ENCODE measurements at regions not wholly inside any gene's neighbourhood (a gene's known extent, or its start where the extent isn't known, plus 50 kb on each side); places are given as distances from the start of the nearest gene placed in this dataset.

DNA sequence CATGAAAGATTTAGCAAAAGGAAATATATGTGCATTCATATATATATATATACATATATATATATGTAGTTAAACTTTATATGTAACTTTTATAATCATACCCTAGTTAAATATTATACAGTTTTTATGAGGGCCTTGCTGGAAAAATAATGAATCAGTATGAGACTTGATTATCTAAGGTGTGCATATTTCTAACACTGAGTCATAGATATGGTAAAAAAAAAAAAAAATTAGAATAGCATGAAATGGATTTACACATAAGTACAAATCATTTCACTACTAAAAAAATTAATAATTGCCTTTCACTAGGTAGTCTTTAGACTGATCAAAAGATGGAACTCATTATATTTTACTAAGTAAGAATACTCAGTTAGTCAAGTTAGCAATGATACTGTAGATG is 51.3 kb upstream of the DST start:
- Mint-ChIP-seq H3K4me3 (no peak overlapping the region), H3K27ac (no peak overlapping the region), H3K9me3 (no peaks in the 10 kb centered on the region), H3K4me1 (peaks cover 35% of the 10 kb centered on the region), H3K27me3 (ENCODE audit: insufficient read depth, low read depth, poor library complexity) (peaks cover 3% of the 10 kb centered on the region), H3K36me3 (ENCODE audit: low read depth) (peaks cover 18% of the 10 kb centered on the region)
- TF ChIP-seq CREB1 (CRISPR knock-in tag; IDR thresholded peaks at IDR 0.05; ENCODE audit: low read depth), result no peak
- no peak for TF ChIP-seq STAT1 (IDR thresholded peaks at IDR 0.05; ENCODE audit: unreplicated experiment)
- TF ChIP-seq ZNF331 (CRISPR knock-in tag; IDR thresholded peaks at IDR 0.05; ENCODE audit: low read depth), result no peak
- TF ChIP-seq NANOG (IDR thresholded peaks at IDR 0.05; ENCODE audit: borderline replicate concordance), result no peak
- no peak for TF ChIP-seq POLR2AphosphoS5 (IDR thresholded peaks at IDR 0.05; ENCODE audit: low read depth)
- TF ChIP-seq JUNB (IDR thresholded peaks at IDR 0.05; ENCODE audit: unreplicated experiment), result no peak
- TF ChIP-seq, protein P1, sequence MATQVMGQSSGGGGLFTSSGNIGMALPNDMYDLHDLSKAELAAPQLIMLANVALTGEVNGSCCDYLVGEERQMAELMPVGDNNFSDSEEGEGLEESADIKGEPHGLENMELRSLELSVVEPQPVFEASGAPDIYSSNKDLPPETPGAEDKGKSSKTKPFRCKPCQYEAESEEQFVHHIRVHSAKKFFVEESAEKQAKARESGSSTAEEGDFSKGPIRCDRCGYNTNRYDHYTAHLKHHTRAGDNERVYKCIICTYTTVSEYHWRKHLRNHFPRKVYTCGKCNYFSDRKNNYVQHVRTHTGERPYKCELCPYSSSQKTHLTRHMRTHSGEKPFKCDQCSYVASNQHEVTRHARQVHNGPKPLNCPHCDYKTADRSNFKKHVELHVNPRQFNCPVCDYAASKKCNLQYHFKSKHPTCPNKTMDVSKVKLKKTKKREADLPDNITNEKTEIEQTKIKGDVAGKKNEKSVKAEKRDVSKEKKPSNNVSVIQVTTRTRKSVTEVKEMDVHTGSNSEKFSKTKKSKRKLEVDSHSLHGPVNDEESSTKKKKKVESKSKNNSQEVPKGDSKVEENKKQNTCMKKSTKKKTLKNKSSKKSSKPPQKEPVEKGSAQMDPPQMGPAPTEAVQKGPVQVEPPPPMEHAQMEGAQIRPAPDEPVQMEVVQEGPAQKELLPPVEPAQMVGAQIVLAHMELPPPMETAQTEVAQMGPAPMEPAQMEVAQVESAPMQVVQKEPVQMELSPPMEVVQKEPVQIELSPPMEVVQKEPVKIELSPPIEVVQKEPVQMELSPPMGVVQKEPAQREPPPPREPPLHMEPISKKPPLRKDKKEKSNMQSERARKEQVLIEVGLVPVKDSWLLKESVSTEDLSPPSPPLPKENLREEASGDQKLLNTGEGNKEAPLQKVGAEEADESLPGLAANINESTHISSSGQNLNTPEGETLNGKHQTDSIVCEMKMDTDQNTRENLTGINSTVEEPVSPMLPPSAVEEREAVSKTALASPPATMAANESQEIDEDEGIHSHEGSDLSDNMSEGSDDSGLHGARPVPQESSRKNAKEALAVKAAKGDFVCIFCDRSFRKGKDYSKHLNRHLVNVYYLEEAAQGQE (IDR thresholded peaks at IDR 0.05; ENCODE audit: unreplicated experiment), result no peak
- TF ChIP-seq EZH2phosphoT487 (IDR thresholded peaks at IDR 0.05; ENCODE audit: unreplicated experiment), result no peak
- TF ChIP-seq, protein P2, sequence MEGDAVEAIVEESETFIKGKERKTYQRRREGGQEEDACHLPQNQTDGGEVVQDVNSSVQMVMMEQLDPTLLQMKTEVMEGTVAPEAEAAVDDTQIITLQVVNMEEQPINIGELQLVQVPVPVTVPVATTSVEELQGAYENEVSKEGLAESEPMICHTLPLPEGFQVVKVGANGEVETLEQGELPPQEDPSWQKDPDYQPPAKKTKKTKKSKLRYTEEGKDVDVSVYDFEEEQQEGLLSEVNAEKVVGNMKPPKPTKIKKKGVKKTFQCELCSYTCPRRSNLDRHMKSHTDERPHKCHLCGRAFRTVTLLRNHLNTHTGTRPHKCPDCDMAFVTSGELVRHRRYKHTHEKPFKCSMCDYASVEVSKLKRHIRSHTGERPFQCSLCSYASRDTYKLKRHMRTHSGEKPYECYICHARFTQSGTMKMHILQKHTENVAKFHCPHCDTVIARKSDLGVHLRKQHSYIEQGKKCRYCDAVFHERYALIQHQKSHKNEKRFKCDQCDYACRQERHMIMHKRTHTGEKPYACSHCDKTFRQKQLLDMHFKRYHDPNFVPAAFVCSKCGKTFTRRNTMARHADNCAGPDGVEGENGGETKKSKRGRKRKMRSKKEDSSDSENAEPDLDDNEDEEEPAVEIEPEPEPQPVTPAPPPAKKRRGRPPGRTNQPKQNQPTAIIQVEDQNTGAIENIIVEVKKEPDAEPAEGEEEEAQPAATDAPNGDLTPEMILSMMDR (conservative IDR thresholded peaks at IDR 0.05; ENCODE audit: low read depth in 2 of 2), result no peak
- TF ChIP-seq, protein P3, sequence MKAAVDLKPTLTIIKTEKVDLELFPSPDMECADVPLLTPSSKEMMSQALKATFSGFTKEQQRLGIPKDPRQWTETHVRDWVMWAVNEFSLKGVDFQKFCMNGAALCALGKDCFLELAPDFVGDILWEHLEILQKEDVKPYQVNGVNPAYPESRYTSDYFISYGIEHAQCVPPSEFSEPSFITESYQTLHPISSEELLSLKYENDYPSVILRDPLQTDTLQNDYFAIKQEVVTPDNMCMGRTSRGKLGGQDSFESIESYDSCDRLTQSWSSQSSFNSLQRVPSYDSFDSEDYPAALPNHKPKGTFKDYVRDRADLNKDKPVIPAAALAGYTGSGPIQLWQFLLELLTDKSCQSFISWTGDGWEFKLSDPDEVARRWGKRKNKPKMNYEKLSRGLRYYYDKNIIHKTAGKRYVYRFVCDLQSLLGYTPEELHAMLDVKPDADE (IDR thresholded peaks at IDR 0.05), result no peak
- TF ChIP-seq, protein P4, sequence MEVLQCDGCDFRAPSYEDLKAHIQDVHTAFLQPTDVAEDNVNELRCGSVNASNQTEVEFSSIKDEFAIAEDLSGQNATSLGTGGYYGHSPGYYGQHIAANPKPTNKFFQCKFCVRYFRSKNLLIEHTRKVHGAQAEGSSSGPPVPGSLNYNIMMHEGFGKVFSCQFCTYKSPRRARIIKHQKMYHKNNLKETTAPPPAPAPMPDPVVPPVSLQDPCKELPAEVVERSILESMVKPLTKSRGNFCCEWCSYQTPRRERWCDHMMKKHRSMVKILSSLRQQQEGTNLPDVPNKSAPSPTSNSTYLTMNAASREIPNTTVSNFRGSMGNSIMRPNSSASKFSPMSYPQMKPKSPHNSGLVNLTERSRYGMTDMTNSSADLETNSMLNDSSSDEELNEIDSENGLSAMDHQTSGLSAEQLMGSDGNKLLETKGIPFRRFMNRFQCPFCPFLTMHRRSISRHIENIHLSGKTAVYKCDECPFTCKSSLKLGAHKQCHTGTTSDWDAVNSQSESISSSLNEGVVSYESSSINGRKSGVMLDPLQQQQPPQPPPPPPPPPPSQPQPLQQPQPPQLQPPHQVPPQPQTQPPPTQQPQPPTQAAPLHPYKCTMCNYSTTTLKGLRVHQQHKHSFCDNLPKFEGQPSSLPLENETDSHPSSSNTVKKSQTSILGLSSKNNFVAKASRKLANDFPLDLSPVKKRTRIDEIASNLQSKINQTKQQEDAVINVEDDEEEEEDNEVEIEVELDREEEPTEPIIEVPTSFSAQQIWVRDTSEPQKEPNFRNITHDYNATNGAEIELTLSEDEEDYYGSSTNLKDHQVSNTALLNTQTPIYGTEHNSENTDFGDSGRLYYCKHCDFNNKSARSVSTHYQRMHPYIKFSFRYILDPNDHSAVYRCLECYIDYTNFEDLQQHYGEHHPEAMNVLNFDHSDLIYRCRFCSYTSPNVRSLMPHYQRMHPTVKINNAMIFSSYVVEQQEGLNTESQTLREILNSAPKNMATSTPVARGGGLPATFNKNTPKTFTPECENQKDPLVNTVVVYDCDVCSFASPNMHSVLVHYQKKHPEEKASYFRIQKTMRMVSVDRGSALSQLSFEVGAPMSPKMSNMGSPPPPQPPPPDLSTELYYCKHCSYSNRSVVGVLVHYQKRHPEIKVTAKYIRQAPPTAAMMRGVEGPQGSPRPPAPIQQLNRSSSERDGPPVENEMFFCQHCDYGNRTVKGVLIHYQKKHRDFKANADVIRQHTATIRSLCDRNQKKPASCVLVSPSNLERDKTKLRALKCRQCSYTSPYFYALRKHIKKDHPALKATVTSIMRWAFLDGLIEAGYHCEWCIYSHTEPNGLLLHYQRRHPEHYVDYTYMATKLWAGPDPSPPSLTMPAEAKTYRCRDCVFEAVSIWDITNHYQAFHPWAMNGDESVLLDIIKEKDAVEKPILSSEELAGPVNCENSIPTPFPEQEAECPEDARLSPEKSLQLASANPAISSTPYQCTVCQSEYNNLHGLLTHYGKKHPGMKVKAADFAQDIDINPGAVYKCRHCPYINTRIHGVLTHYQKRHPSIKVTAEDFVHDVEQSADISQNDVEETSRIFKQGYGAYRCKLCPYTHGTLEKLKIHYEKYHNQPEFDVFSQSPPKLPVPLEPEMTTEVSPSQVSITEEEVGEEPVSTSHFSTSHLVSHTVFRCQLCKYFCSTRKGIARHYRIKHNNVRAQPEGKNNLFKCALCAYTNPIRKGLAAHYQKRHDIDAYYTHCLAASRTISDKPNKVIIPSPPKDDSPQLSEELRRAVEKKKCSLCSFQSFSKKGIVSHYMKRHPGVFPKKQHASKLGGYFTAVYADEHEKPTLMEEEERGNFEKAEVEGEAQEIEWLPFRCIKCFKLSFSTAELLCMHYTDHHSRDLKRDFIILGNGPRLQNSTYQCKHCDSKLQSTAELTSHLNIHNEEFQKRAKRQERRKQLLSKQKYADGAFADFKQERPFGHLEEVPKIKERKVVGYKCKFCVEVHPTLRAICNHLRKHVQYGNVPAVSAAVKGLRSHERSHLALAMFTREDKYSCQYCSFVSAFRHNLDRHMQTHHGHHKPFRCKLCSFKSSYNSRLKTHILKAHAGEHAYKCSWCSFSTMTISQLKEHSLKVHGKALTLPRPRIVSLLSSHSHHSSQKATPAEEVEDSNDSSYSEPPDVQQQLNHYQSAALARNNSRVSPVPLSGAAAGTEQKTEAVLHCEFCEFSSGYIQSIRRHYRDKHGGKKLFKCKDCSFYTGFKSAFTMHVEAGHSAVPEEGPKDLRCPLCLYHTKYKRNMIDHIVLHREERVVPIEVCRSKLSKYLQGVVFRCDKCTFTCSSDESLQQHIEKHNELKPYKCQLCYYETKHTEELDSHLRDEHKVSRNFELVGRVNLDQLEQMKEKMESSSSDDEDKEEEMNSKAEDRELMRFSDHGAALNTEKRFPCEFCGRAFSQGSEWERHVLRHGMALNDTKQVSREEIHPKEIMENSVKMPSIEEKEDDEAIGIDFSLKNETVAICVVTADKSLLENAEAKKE (CRISPR knock-in tag; IDR thresholded peaks at IDR 0.05), result no peak
- no peak for TF ChIP-seq EZH2 (IDR thresholded peaks at IDR 0.05; ENCODE audit: low read depth, unreplicated experiment)
- TF ChIP-seq ZNF114 (CRISPR knock-in tag; IDR thresholded peaks at IDR 0.05), result no peak
- peaks cover 15% of the 10 kb centered on the region; the same call in 1 of the 2 replicates for H3K4me1 ChIP-seq (ENCODE audit: insufficient read depth)
- no peak overlapping the region for H3K4me2 ChIP-seq
- no peaks in the 10 kb centered on the region for H3K27me3 ChIP-seq (ENCODE audit: insufficient read depth)
- no peaks in the 10 kb centered on the region; the same call in 1 of the 2 replicates for H3K79me2 ChIP-seq (replicated peaks; ENCODE audit: insufficient read depth)
- H3K9me2 ChIP-seq (ENCODE audit: insufficient read depth), result no peaks in the 10 kb centered on the region
- H3K27ac ChIP-seq (ENCODE audit: low read depth), result no peak overlapping the region
- H2AFZ ChIP-seq, result no peak overlapping the region
- ATAC-seq, result no peak
- H3K36me3 ChIP-seq (ENCODE audit: insufficient read depth), result no peaks in the 10 kb centered on the region; the same call in 1 of the 2 replicates
- H3K4me3 ChIP-seq, result no peak overlapping the region
- H3F3A ChIP-seq (replicated peaks; ENCODE audit: low read depth), result no peaks in the 10 kb centered on the region
- DNase-seq (ENCODE audit: low spot score), result no peak
- H4K20me1 ChIP-seq (replicated peaks; ENCODE audit: insufficient read depth), result no peaks in the 10 kb centered on the region

Measured in GM23338 (cell line).